ENCODE measurements at regions not wholly inside any gene's neighbourhood (a gene's known extent, or its start where the extent isn't known, plus 50 kb on each side); places are given as distances from the start of the nearest gene placed in this dataset.

- FAIRE-seq = no peak
- in situ Hi-C loops (cut with MboI) = no loop called here
- Histone ChIP-seq H3K4me1 (ENCODE audit: control insufficient read depth, insufficient read depth, low read length) (no peaks in the 10 kb centered on the region), H3K27me3 (replicated peaks in 1 of 2; ENCODE audit: control insufficient read depth in 2 of 2, insufficient read depth in 2 of 2, low read length in 1 of 2) (no peaks in the 10 kb centered on the region; a peak in 1 of 4 replicates), H3K79me2 (ENCODE audit: control insufficient read depth, insufficient read depth, low read length) (no peaks in the 10 kb centered on the region), H3K4me3 (no peak overlapping the region), H3K4me2 (ENCODE audit: control insufficient read depth, insufficient read depth) (no peak overlapping the region), H4K20me1 (ENCODE audit: control insufficient read depth, insufficient read depth) (no peaks in the 10 kb centered on the region), H3K27ac (ENCODE audit: control insufficient read depth, insufficient read depth) (no peak overlapping the region), H3K9me3 (replicated peaks; ENCODE audit: control insufficient read depth, insufficient read depth, low read length) (no peaks in the 10 kb centered on the region), H3K36me3 (ENCODE audit: control insufficient read depth in 2 of 2, insufficient read depth in 2 of 2, low read length in 1 of 2) (no peaks in the 10 kb centered on the region), H3K9ac (ENCODE audit: control insufficient read depth, insufficient read depth, low read length) (no peak overlapping the region), H2AFZ (ENCODE audit: control insufficient read depth, low read depth, low read length) (no peak overlapping the region)
- no peak for ATAC-seq
- no peak for TF ChIP-seq SREBF2 (IDR thresholded peaks at IDR 0.05; ENCODE audit: low read length)
- TF ChIP-seq NFIC (IDR thresholded peaks at IDR 0.05; ENCODE audit: low read depth, low read length) = no peak
- TF ChIP-seq SMAD1 (IDR thresholded peaks at IDR 0.05; ENCODE audit: low read depth, partially characterized antibody) = no peak
- TF ChIP-seq CREB1 (IDR thresholded peaks at IDR 0.05; ENCODE audit: low read depth) = no peak
- no peak for TF ChIP-seq NFXL1 (IDR thresholded peaks at IDR 0.05; ENCODE audit: borderline replicate concordance)
- no peak for TF ChIP-seq HDGF (IDR thresholded peaks at IDR 0.05)
- no peak for TF ChIP-seq LARP7 (IDR thresholded peaks at IDR 0.05)
- TF ChIP-seq TBL1XR1 (IDR thresholded peaks at IDR 0.05; ENCODE audit: low read depth, low read length) = no peak
- TF ChIP-seq RB1 (IDR thresholded peaks at IDR 0.05; ENCODE audit: borderline replicate concordance) = no peak
- TF ChIP-seq ZNF207 (IDR thresholded peaks at IDR 0.05; ENCODE audit: borderline replicate concordance) = no peak
- no peak for TF ChIP-seq TAF1 (IDR thresholded peaks at IDR 0.05; ENCODE audit: borderline replicate concordance, low read depth, low read length)
- TF ChIP-seq KDM1A (IDR thresholded peaks at IDR 0.05; ENCODE audit: borderline replicate concordance) = no peak
- TF ChIP-seq CEBPB (IDR thresholded peaks at IDR 0.05; ENCODE audit: borderline replicate concordance in 1 of 2, low read depth in 2 of 2, low read length in 2 of 2) = no peak
- no peak for TF ChIP-seq SKIL (IDR thresholded peaks at IDR 0.05; ENCODE audit: low read depth, poor library complexity, severe bottlenecking)
- TF ChIP-seq CHD2 (IDR thresholded peaks at IDR 0.05; ENCODE audit: borderline replicate concordance, low read depth, low read length) = no peak
- no TSS peak for BruUV-seq (replicated peaks)
- intact Hi-C loops (cut with micrococcal nuclease; ENCODE audit: unreplicated experiment) = no loop called here
- WGBS (ENCODE audit: insufficient coverage, insufficient replicate concordance, low lambda C conversion rate, missing lambda C conversion rate) = 2% methylated on average over 2 of the region's 2 CpGs
- POLR2A ChIA-PET = no interaction called here
- RAD21 ChIA-PET (ENCODE audit: unreplicated experiment) = no interaction called here
- no peak for DNase-seq (ENCODE audit: low read depth, low spot score)
- CTCF ChIA-PET = no interaction called here
- SMC1A ChIA-PET (ENCODE audit: uncharacterized antibody, unreplicated experiment) = no interaction called here
Measured at GRCh38 chr3:130259166-130259874, 86.2 kb upstream of the COL6A5 start.

All from GM12878 (cell line).